B cell (primary cell): ENCODE measurements at regions not wholly inside any gene's neighbourhood (a gene's known extent, or its start where the extent isn't known, plus 50 kb on each side); places are given as distances from the start of the nearest gene placed in this dataset.

Experiments
- ATAC-seq: fragments of 200-7000 bp; cut with Tn5 transposase; one replicate; pipeline ENCODE4 v1.10.0; 2021; ENCODE audit warnings: low read depth, mild to moderate bottlenecking, moderate number of reproducible peaks, moderate library complexity
- CTCF ChIA-PET: fragments of 350-600 bp; sonication (Branson Sonifier 250); formaldehyde crosslinking; loops from one replicate; lab custom pipeline; 2021; ENCODE audit warnings: antibody characterized with exemption, inconsistent platforms; lab: Charles Lee
- POLR2A ChIA-PET: fragments of 350-600 bp; sonication (Branson Sonifier 250); formaldehyde crosslinking; loops from one replicate; lab custom pipeline; 2021; ENCODE audit warnings: antibody characterized with exemption; lab: Charles Lee
- DNase-seq: peaks from one replicate; pipeline ENCODE4 v3.0.0; 2013
- H2AFZ ChIP-seq: 2 replicates; pipeline ENCODE4 v1.6.1; 2012; ENCODE audit warnings: mild to moderate bottlenecking, low read depth, low read length; ENCODE audit not compliant: insufficient read depth, poor library complexity, severe bottlenecking
- H3K27ac ChIP-seq, 2 donors: 1 replicate in 1 of 2; 2 replicates in 1 of 2; pipeline ENCODE4 v1.5.1; 2012 to 2013; ENCODE audit warnings: low read length in 2 of 2, mild to moderate bottlenecking in 2 of 2, moderate library complexity in 1 of 2
- H3K27me3 ChIP-seq, 4 experiments: fragments of 200-600 bp in 1 of 4; sonication (generic) in 1 of 4; replicated peaks in 1 of 4; 1 replicate in 2 of 4; 2 replicates in 2 of 4; pipeline versions ENCODE4 v1.6.1 to v1.7.0; 2013 to 2016; ENCODE audit warnings: low read length in 3 of 4, mild to moderate bottlenecking in 2 of 4, mixed read lengths in 1 of 4, moderate library complexity in 1 of 4; ENCODE audit not compliant: insufficient read depth in 4 of 4, control insufficient read depth in 3 of 4; ENCODE audit errors: control extremely low read depth in 1 of 4
- H3K36me3 ChIP-seq, 2 experiments: replicated peaks in 1 of 2; 1 replicate in 1 of 2; 2 replicates in 1 of 2; pipeline versions ENCODE4 v1.6.1 to v1.7.1; 2013; ENCODE audit warnings: low read length in 1 of 2; ENCODE audit not compliant: insufficient read depth in 2 of 2, control insufficient read depth in 1 of 2; ENCODE audit errors: control extremely low read depth in 1 of 2, extremely low read depth in 1 of 2
- H3K4me1 ChIP-seq, 2 donors: fragments of 200-600 bp in 1 of 2; sonication (generic) in 1 of 2; 1 replicate in 1 of 2; 2 replicates in 1 of 2; pipeline versions ENCODE4 v1.5.1 to v1.6.1; 2013 to 2017; ENCODE audit warnings: low read length in 2 of 2; ENCODE audit not compliant: control insufficient read depth in 2 of 2, insufficient read depth in 2 of 2
- H3K4me2 ChIP-seq: replicated peaks from 2 replicates; pipeline ENCODE3; 2012; ENCODE audit warnings: mild to moderate bottlenecking, low read depth, low read length; ENCODE audit not compliant: poor library complexity, severe bottlenecking
- H3K4me3 ChIP-seq, 5 experiments: fragments of 200-600 bp in 1 of 5; sonication (generic) in 1 of 5; 1 replicate in 3 of 5; 2 replicates in 2 of 5; pipeline versions ENCODE4 v1.5.1 to v1.7.0; 2011 to 2016; ENCODE audit warnings: low read length in 4 of 5, mild to moderate bottlenecking in 4 of 5, low read depth in 2 of 5, control low read depth in 1 of 5, moderate library complexity in 1 of 5; ENCODE audit not compliant: insufficient read depth in 1 of 5; ENCODE audit errors: control extremely low read depth in 1 of 5, extremely low read depth in 1 of 5
- H3K79me2 ChIP-seq: fragments of 200-600 bp; sonication (generic); one replicate; pipeline ENCODE4 v1.6.0; 2016; ENCODE audit warnings: low read length; ENCODE audit not compliant: control insufficient read depth, insufficient read depth
- H3K9ac ChIP-seq: fragments of 200-600 bp; sonication (generic); 2 replicates; pipeline ENCODE4 v1.6.1; 2017; ENCODE audit warnings: mild to moderate bottlenecking, low read length, moderate library complexity
- H3K9me3 ChIP-seq, 3 donors: one replicate each; pipeline versions ENCODE4 v1.6.1 to v1.7.1; 2013; ENCODE audit warnings: low read length in 2 of 3; ENCODE audit not compliant: control insufficient read depth in 2 of 3, insufficient read depth in 1 of 3; ENCODE audit errors: control extremely low read depth in 1 of 3
- H4K20me1 ChIP-seq: 2 replicates; pipeline ENCODE4 v1.6.0; 2012; ENCODE audit warnings: mild to moderate bottlenecking, low read length; ENCODE audit not compliant: insufficient read depth, control insufficient read depth, poor library complexity, severe bottlenecking
- H3K27ac Mint-ChIP-seq: one replicate; pipeline ENCODE4 v1.8.0; 2021; ENCODE audit warnings: mixed read lengths
- H3K27me3 Mint-ChIP-seq: one replicate; pipeline ENCODE4 v1.8.0; 2021; ENCODE audit warnings: mixed read lengths
- H3K4me1 Mint-ChIP-seq: one replicate; pipeline ENCODE4 v1.8.0; 2021; ENCODE audit warnings: mixed read lengths
- H3K4me3 Mint-ChIP-seq: one replicate; pipeline ENCODE4 v1.8.0; 2021; ENCODE audit warnings: mixed read lengths
- H3K9me3 Mint-ChIP-seq: one replicate; pipeline ENCODE4 v1.8.0; 2022; ENCODE audit warnings: mixed read lengths; ENCODE audit not compliant: insufficient read depth
- CTCF ChIP-seq: fragments of 200-600 bp; IDR thresholded peaks from one replicate; pipeline ENCODE4 v1.8.0; 2022; ENCODE audit warnings: antibody characterized with exemption, mild to moderate bottlenecking
- EZH2 ChIP-seq: IDR thresholded peaks from 2 replicates; pipeline ENCODE4 v1.6.1; 2012; ENCODE audit warnings: borderline replicate concordance, low read depth, mild to moderate bottlenecking, moderate library complexity, low read length; ENCODE audit not compliant: insufficient read depth, poor library complexity, severe bottlenecking
- WGBS: methylation state at CpG from one replicate; pipeline ENCODE4 v1.1.5; 2013; ENCODE audit warnings: missing lambda C conversion rate; ENCODE audit not compliant: insufficient coverage; 5-methylcytosine and 5-hydroxymethylcytosine counted together
- intact Hi-C: fragments of 100-400 bp; cut with micrococcal nuclease; formaldehyde crosslinking; loops from one replicate; pipeline ENCODE4 v1.10.0; 2022

DNA sequence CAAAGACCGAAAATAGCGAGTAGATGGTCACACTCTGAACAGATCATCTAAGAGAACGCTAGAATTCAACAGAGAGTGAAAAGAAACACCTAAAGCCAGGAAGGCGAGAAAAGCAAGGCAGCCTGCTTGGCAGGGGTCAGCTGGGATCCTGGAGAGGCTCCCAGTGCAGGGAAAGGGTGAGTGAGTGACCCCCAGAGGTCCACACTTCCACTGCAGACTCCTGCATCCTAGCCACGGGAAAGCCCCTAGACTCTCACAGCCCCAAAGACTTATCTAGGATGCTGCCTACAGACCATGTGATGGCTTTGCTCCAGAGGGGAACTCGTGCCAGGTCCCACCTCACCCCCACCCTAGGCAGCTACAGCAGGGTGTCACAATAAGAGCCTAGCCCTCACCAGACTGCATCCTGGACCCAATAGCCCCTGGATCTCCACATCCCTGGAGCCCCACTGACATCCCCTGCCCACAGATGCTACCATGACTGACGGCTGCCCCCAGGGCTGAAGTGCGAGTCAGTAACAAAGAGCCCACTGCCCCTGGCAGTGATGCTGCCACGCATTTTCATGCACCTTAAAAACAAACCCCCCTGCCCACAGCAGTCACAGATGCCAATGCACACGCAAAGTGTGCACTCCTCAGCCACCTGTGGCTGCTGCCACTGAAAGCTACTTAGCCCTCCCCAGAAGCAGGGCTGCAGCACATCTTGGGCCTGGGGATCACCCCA is 62.2 kb downstream of the PSMG1 start:
- Histone ChIP-seq H3K4me3 (no peak overlapping the region), H3K9ac (no peak overlapping the region), H3K4me1 (no peaks in the 10 kb centered on the region), H3K27me3 (no peaks in the 10 kb centered on the region), H4K20me1 (no peaks in the 10 kb centered on the region), H3K4me2 (no peak overlapping the region), H2AFZ (no peak overlapping the region), H3K36me3 (no peaks in the 10 kb centered on the region), H3K9me3 (peaks cover 0 to 13% (median 0%) of the 10 kb centered on the region in 3 donors), H3K79me2 (no peaks in the 10 kb centered on the region), H3K27ac (no peak overlapping the region)
- H3K27ac Mint-ChIP-seq: no peak overlapping the region
- POLR2A ChIA-PET: no interaction called here
- CTCF ChIA-PET: no interaction called here
- peaks cover 8% of the 10 kb centered on the region for H3K27me3 Mint-ChIP-seq
- WGBS: 88% methylated on average over 9 of the region's 10 CpGs
- ATAC-seq (no peak), DNase-seq (no peak)
- TF ChIP-seq EZH2: no peak
- H3K9me3 Mint-ChIP-seq: peaks cover 6% of the 10 kb centered on the region
- H3K4me3 Mint-ChIP-seq: no peak overlapping the region
- no peaks in the 10 kb centered on the region for H3K4me1 Mint-ChIP-seq
- intact Hi-C loops: no loop called here

- Histone ChIP-seq H3K9me3 (peaks cover 0 to 13% (median 0%) of the 10 kb centered on the region in 3 donors), H3K4me1 (no peaks in the 10 kb centered on the region), H3K9ac (no peak overlapping the region), H3K36me3 (no peaks in the 10 kb centered on the region), H3K27ac (no peak overlapping the region), H4K20me1 (no peaks in the 10 kb centered on the region), H3K27me3 (no peaks in the 10 kb centered on the region), H2AFZ (no peak overlapping the region), H3K4me3 (no peak overlapping the region), H3K79me2 (no peaks in the 10 kb centered on the region), H3K4me2 (no peak overlapping the region)
- ATAC-seq (no peak), DNase-seq (no peak)
- CTCF ChIA-PET: no interaction called here
- no peak for TF ChIP-seq EZH2
- no peak for TF ChIP-seq CTCF
- WGBS: 94% methylated on average over 5 of the region's 6 CpGs
- Mint-ChIP-seq H3K27ac (no peak overlapping the region), H3K9me3 (peaks cover 6% of the 10 kb centered on the region), H3K4me1 (no peaks in the 10 kb centered on the region), H3K27me3 (peaks cover 9% of the 10 kb centered on the region), H3K4me3 (no peak overlapping the region)
- POLR2A ChIA-PET: no interaction called here
- intact Hi-C loops: no loop called here
These were observed 63.4 kb downstream of the PSMG1 start for GRCh38 chr21:39119891-39120290.
